MM.1S (cell line): ENCODE measurements at regions not wholly inside any gene's neighbourhood (a gene's known extent, or its start where the extent isn't known, plus 50 kb on each side); places are given as distances from the start of the nearest gene placed in this dataset.

Experiments used
- DNase-seq: peaks from one replicate; pipeline ENCODE4 v3.0.0-alpha.2; 2015
- H2AFZ ChIP-seq: fragments of 300-600 bp; sonication (generic); 2 replicates; pipeline ENCODE4 v1.6.0; 2016; ENCODE audit warnings: antibody characterized with exemption, low read length
- H3F3A ChIP-seq: fragments of 300-600 bp; sonication (generic); 2 replicates; pipeline ENCODE4 v1.6.1; 2016; ENCODE audit warnings: mild to moderate bottlenecking, antibody characterized with exemption, low read length, moderate library complexity, mixed read lengths; ENCODE audit not compliant: insufficient read depth
- H3K27ac ChIP-seq: fragments of 300-600 bp; sonication (generic); 2 replicates; pipeline ENCODE4 v1.5.1; 2016; ENCODE audit warnings: mild to moderate bottlenecking, low read length
- H3K27me3 ChIP-seq: fragments of 300-600 bp; sonication (generic); replicated peaks from 2 replicates; pipeline ENCODE4 v1.6.0; 2016; ENCODE audit warnings: low read length; ENCODE audit not compliant: insufficient read depth
- H3K36me3 ChIP-seq: fragments of 300-600 bp; sonication (generic); replicated peaks from 2 replicates; pipeline ENCODE4 v1.6.1; 2016; ENCODE audit warnings: mild to moderate bottlenecking, low read length, mixed read lengths; ENCODE audit not compliant: insufficient read depth
- H3K4me1 ChIP-seq: fragments of 300-600 bp; sonication (generic); 2 replicates; pipeline ENCODE4 v1.6.1; 2016; ENCODE audit warnings: low read length, mixed read lengths
- H3K4me2 ChIP-seq: fragments of 300-600 bp; sonication (generic); 2 replicates; pipeline ENCODE4 v1.6.0; 2016; ENCODE audit warnings: low read depth, low read length
- H3K4me3 ChIP-seq: fragments of 300-600 bp; sonication (generic); 2 replicates; pipeline ENCODE4 v1.5.1; 2016; ENCODE audit warnings: low read length, mixed read lengths
- H3K79me2 ChIP-seq: fragments of 300-600 bp; sonication (generic); 2 replicates; pipeline ENCODE4 v1.6.1; 2016; ENCODE audit warnings: mixed run types, low read length, mixed read lengths
- H3K9ac ChIP-seq: fragments of 300-600 bp; sonication (generic); 2 replicates; pipeline ENCODE4 v1.6.1; 2016; ENCODE audit warnings: low read length, mixed read lengths
- H3K9me2 ChIP-seq: fragments of 300-600 bp; sonication (generic); replicated peaks from 2 replicates; pipeline ENCODE4 v1.6.1; 2016; ENCODE audit warnings: mild to moderate bottlenecking, low read length, mixed read lengths; ENCODE audit not compliant: insufficient read depth
- H3K9me3 ChIP-seq: fragments of 300-600 bp; sonication (generic); replicated peaks from 2 replicates; pipeline ENCODE4 v1.6.1; 2016; ENCODE audit warnings: mild to moderate bottlenecking, low read length, mixed read lengths; ENCODE audit not compliant: insufficient read depth
- H4K20me1 ChIP-seq: fragments of 300-600 bp; sonication (generic); 2 replicates; pipeline ENCODE4 v1.6.1; 2016; ENCODE audit warnings: mild to moderate bottlenecking, low read length, moderate library complexity, mixed read lengths; ENCODE audit not compliant: insufficient read depth
- EZH2 ChIP-seq: fragments of 300-600 bp; sonication (generic); optimal IDR thresholded peaks from 2 replicates; pipeline ENCODE3; 2017; ENCODE audit warnings: low read depth, mild to moderate bottlenecking, antibody characterized with exemption, low read length, mixed read lengths
- EZH2phosphoT487 ChIP-seq: fragments of 300-600 bp; sonication (generic); IDR thresholded peaks from 2 replicates; pipeline ENCODE4 v1.6.1; 2018; ENCODE audit warnings: antibody characterized with exemption, low read length
- TF ChIP-seq, protein P1 (sequence below): fragments of 300-600 bp; sonication (generic); IDR thresholded peaks from 2 replicates; pipeline ENCODE4 v1.5.1; 2016; ENCODE audit warnings: antibody characterized with exemption, low read length, mixed read lengths

DNA sequence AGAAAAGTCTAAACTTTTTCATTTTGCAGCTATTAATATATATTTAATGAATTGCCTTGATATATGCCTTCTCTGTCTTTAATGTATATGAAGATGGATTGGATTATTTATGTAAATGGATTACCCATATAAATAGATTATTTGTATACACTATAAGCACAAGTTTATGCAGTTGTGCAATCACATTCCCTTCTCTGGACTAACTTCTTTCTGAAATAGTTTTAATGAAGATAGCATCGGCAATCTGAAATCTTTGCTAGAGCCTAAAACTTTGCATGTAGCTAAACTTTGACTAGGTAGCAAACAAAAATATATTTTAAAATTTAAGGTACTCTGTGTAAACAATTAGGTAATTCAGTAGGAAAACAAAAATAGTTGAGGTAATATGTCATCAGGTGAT, 127.8 kb downstream of the PCDH7 start:
- Histone ChIP-seq H3K4me3 (no peak overlapping the region), H3K27ac (no peak overlapping the region)
- DNase-seq: no peak

DNA sequence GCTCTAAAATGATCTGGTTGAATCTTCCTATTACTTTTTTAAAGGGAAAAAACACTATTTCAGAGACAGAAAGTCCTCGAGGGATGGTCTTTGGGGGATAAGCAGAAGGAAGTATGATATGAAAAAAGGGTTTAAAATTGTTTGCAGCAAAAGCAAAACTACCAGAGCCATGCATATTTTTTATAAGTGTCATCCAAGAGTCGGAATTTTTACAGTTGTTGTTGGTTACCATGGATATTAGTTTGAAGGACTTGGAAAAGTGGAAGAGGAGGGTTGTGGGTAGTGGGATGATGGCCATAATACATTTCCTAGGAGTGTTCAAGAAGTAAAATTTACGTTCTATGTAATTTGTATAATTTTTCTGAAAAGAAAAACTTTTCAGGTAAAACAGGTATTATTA, 134.4 kb downstream of the PCDH7 start:
- Histone ChIP-seq H2AFZ (no peak overlapping the region), H3K4me3 (no peak overlapping the region), H3K79me2 (no peaks in the 10 kb centered on the region), H3K36me3 (no peaks in the 10 kb centered on the region), H3K27ac (no peak overlapping the region), H3K9me3 (no peaks in the 10 kb centered on the region), H3K9me2 (0 out of 2 replicates have a peak, but pooled peaks cover 3% of the 10 kb centered on the region), H3K9ac (no peak overlapping the region), H4K20me1 (no peaks in the 10 kb centered on the region), H3K4me2 (no peak overlapping the region), H3K4me1 (no peaks in the 10 kb centered on the region), H3F3A (no peaks in the 10 kb centered on the region), H3K27me3 (no peaks in the 10 kb centered on the region)
- DNase-seq: no peak
- no peak for TF ChIP-seq EZH2phosphoT487
- no peak for TF ChIP-seq EZH2
- TF ChIP-seq, protein P1, sequence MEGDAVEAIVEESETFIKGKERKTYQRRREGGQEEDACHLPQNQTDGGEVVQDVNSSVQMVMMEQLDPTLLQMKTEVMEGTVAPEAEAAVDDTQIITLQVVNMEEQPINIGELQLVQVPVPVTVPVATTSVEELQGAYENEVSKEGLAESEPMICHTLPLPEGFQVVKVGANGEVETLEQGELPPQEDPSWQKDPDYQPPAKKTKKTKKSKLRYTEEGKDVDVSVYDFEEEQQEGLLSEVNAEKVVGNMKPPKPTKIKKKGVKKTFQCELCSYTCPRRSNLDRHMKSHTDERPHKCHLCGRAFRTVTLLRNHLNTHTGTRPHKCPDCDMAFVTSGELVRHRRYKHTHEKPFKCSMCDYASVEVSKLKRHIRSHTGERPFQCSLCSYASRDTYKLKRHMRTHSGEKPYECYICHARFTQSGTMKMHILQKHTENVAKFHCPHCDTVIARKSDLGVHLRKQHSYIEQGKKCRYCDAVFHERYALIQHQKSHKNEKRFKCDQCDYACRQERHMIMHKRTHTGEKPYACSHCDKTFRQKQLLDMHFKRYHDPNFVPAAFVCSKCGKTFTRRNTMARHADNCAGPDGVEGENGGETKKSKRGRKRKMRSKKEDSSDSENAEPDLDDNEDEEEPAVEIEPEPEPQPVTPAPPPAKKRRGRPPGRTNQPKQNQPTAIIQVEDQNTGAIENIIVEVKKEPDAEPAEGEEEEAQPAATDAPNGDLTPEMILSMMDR: no peak

More for the DNA sequence above, 127.8 kb downstream of the PCDH7 start:
- H4K20me1 ChIP-seq: no peaks in the 10 kb centered on the region
- no peaks in the 10 kb centered on the region for H3K27me3 ChIP-seq
- H3K9me2 ChIP-seq: 0 out of 2 replicates have a peak, but pooled peaks cover 3% of the 10 kb centered on the region
- no peak overlapping the region for H3K4me2 ChIP-seq
- H3K9me3 ChIP-seq: no peaks in the 10 kb centered on the region
- no peak overlapping the region for H2AFZ ChIP-seq
- H3K79me2 ChIP-seq: no peaks in the 10 kb centered on the region
- peaks cover 5% of the 10 kb centered on the region; the same call in 1 of the 2 replicates for H3K4me1 ChIP-seq
- TF ChIP-seq, protein P1: no peak
- TF ChIP-seq EZH2: no peak
- no peak for TF ChIP-seq EZH2phosphoT487
- H3F3A ChIP-seq: no peaks in the 10 kb centered on the region
- H3K9ac ChIP-seq: no peak overlapping the region
- no peaks in the 10 kb centered on the region for H3K36me3 ChIP-seq

DNA sequence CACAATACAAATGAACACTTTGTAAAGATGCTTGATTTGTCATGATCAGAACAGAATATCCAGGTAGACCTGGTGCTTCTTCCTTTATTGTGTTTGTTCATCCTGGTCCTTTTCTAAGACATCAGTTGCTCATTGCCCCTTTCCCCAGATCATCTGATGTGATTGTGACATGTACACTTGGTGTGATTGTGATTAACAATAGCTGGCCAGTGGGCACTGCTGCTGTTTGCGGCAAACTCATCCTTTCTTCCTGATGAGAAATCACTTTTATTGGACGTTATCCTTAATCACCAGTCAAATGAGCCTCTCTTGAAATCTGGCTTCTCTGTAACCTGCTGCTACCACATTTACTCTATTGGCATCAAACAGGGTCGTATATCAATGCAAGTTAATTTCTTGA, 135.1 kb downstream of the PCDH7 start:
- H3K4me3 ChIP-seq: no peak overlapping the region
- H3K9me3 ChIP-seq: no peaks in the 10 kb centered on the region
- H3F3A ChIP-seq: no peaks in the 10 kb centered on the region
- H3K27me3 ChIP-seq: no peaks in the 10 kb centered on the region
- 0 out of 2 replicates have a peak, but pooled peaks cover 3% of the 10 kb centered on the region for H3K9me2 ChIP-seq
- H3K9ac ChIP-seq: no peak overlapping the region
- H3K4me2 ChIP-seq: no peak overlapping the region
- no peaks in the 10 kb centered on the region for H3K4me1 ChIP-seq
- H2AFZ ChIP-seq: no peak overlapping the region
- no peak overlapping the region for H3K27ac ChIP-seq
- H3K36me3 ChIP-seq: no peaks in the 10 kb centered on the region
- H4K20me1 ChIP-seq: no peaks in the 10 kb centered on the region
- TF ChIP-seq EZH2phosphoT487 (no peak), EZH2 (no peak)
- TF ChIP-seq, protein P1: no peak
- H3K79me2 ChIP-seq: no peaks in the 10 kb centered on the region
- DNase-seq: no peak
